ENCODE measurements at regions not wholly inside any gene's neighbourhood (a gene's known extent, or its start where the extent isn't known, plus 50 kb on each side); places are given as distances from the start of the nearest gene placed in this dataset.
"Not testable (repeated sequence)": the region's sequence is repeated elsewhere in the genome, so short reads cannot be mapped to it uniquely, and the experiment has no call there.

DNA sequence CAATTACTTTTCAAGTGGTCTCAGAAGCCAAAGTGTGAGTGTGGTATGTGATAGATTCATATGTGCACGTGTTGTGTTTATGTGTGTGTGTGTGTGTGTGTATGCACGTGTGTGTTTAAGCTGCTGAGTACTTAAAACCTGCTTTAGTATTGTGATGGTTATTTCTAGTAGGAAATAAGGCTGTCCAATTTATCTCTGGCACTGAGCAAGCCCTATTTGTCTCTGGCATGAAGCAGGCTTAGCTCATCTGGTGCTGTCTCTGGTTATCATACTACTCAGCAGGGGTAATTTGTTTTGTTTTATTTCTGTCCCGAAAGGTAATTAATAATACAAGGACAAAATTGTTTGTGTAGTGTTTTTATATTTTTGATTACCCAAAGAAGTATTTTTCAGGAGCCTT, 333.7 kb downstream of the FAT3 start:
- H3K27ac Mint-ChIP-seq = no peak overlapping the region
- no peaks in the 10 kb centered on the region for H3K36me3 Mint-ChIP-seq
- H3K4me3 Mint-ChIP-seq = no peak overlapping the region
- no peaks in the 10 kb centered on the region for H3K27me3 Mint-ChIP-seq
- H3K4me1 Mint-ChIP-seq = no peaks in the 10 kb centered on the region
- no peaks in the 10 kb centered on the region for H3K9me3 Mint-ChIP-seq

DNA sequence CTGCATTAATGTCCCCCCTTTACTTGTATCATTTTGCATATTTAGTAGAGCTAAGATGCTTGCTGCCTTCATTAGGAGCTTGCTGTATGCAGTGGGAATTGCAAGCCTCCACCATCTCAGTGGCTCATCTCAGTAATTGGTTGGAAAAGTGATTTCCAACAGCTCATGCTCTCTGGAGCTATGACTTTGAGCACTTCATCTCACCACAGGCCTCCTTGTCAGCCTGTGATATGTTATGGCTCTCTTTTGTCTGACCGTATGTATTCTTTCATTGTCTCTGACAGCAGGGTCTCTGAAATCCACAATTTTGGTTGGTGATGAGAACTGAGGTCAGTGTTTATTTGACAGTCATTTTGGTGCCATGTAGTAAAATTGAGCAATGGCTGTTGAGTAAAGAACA, 345.1 kb downstream of the FAT3 start:
- Mint-ChIP-seq H3K4me1 (no peaks in the 10 kb centered on the region), H3K27ac (peak overlapping the region in 1 of 3 donors; percentile 67), H3K36me3 (no peaks in the 10 kb centered on the region), H3K4me3 (no peak overlapping the region), H3K27me3 (no peaks in the 10 kb centered on the region), H3K9me3 (peaks cover 0 to 2% (median 0%) of the 10 kb centered on the region in 3 donors)

GRCh38 chr11:92572559-92572958, 347.9 kb downstream of the FAT3 start:
- Mint-ChIP-seq H3K9me3 (peaks cover 0 to 2% (median 0%) of the 10 kb centered on the region in 3 donors), H3K36me3 (no peaks in the 10 kb centered on the region)

GRCh38 chr11:92576315-92576714, 351.7 kb downstream of the FAT3 start:
- Mint-ChIP-seq H3K27me3 (no peaks in the 10 kb centered on the region), H3K4me1 (no peaks in the 10 kb centered on the region), H3K27ac (no peak overlapping the region), H3K4me3 (no peak overlapping the region), H3K36me3 (no peaks in the 10 kb centered on the region), H3K9me3 (peaks cover under 1 to 2% (median 2%) of the 10 kb centered on the region in 3 donors)

More at GRCh38 chr11:92572559-92572958, 347.9 kb downstream of the FAT3 start:
- Mint-ChIP-seq H3K4me3 (no peak overlapping the region), H3K27ac (no peak overlapping the region), H3K4me1 (no peaks in the 10 kb centered on the region), H3K27me3 (no peaks in the 10 kb centered on the region)

DNA sequence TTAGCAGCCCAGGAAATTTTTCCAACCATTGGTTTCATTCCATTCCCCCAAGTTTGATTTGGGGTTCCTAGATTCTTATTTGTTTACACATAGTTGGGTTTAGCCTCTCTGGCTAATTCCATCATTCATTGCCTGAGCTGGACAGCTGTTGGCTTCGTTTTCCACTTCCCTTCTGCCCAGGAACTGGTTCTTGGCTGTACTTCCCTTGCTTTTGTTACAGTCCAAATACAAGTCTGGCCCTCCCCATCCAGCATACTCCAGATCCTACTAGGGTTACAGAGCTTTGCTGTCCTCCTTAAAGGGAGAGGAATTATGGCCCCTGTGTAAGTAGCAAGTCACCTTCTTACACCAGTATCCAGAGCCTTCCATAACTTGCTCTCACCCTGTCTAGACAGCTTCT, 356.3 kb downstream of the FAT3 start:
- H3K27me3 Mint-ChIP-seq = no peaks in the 10 kb centered on the region
- H3K9me3 Mint-ChIP-seq = peaks cover 3 to 6% (median 4%) of the 10 kb centered on the region in 3 donors
- H3K36me3 Mint-ChIP-seq = no peaks in the 10 kb centered on the region
- no peak overlapping the region for H3K4me3 Mint-ChIP-seq
- H3K4me1 Mint-ChIP-seq = no peaks in the 10 kb centered on the region
- no peak overlapping the region for H3K27ac Mint-ChIP-seq

DNA sequence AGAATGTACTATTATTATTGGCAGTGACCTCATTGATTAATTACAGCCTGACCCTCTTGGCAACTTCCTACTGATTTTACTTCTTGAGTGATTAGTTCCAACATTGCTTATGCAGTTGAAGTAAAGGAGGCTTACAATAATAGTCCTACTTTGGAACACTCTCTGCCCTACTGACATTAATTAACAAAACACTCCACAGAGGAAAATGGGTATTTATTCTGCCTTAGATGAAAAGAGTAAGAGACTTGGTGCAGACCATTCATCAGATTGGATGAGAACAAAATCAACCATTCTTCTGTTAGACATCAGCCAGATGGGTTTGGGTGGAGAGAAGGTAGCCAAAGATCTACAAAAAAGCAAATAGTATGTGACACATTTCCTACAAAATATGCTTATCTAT, 363.8 kb downstream of the FAT3 start:
- no peak overlapping the region for H3K27ac Mint-ChIP-seq
- H3K4me1 Mint-ChIP-seq = peaks cover 0 to 1% (median 0%) of the 10 kb centered on the region in 3 donors
- H3K27me3 Mint-ChIP-seq = no peaks in the 10 kb centered on the region
- peaks cover 0 to 6% (median 3%) of the 10 kb centered on the region in 3 donors for H3K9me3 Mint-ChIP-seq
- no peaks in the 10 kb centered on the region for H3K36me3 Mint-ChIP-seq
- H3K4me3 Mint-ChIP-seq = peak overlapping the region in 1 of 4 donors; percentile 12

DNA sequence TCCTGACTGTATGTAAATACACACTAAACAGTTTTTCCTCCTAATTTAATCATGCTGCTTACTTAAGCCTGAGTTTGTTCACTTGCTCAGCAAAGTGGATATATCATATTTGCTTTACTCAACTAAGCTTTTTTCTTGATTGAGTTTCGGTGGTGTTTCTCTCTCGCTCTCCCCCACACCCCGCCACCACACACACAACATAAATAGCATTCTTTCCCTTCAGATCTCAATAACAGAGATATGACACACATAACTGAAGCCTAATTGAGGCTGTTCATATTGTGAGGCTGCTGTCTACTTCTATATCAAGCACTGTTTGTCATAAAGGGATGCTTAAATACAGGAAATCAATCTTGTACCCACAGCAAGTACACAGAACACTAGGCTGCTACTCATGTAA, 364.9 kb downstream of the FAT3 start:
- Mint-ChIP-seq H3K36me3 (no peaks in the 10 kb centered on the region), H3K4me1 (peaks cover 0 to 1% (median 0%) of the 10 kb centered on the region in 3 donors), H3K27me3 (no peaks in the 10 kb centered on the region), H3K4me3 (no peak overlapping the region), H3K27ac (no peak overlapping the region), H3K9me3 (peaks cover 0 to 2% (median 0%) of the 10 kb centered on the region in 3 donors)

- H3K36me3 Mint-ChIP-seq = no peaks in the 10 kb centered on the region
- peaks cover 0 to 2% (median 0%) of the 10 kb centered on the region in 3 donors for H3K9me3 Mint-ChIP-seq
- H3K27me3 Mint-ChIP-seq = no peaks in the 10 kb centered on the region
- H3K4me1 Mint-ChIP-seq = peaks cover 0 to 1% (median 0%) of the 10 kb centered on the region in 3 donors
- H3K4me3 Mint-ChIP-seq = no peak overlapping the region
- no peak overlapping the region for H3K27ac Mint-ChIP-seq
Observed at GRCh38 chr11:92591521-92591920, 366.9 kb downstream of the FAT3 start.

- H3K27ac Mint-ChIP-seq = no peak overlapping the region
- peaks cover 2% of the 10 kb centered on the region for H3K36me3 Mint-ChIP-seq
- H3K9me3 Mint-ChIP-seq = no peaks in the 10 kb centered on the region
- H3K4me1 Mint-ChIP-seq = peaks cover 0 to 1% (median 0%) of the 10 kb centered on the region in 3 donors
- H3K27me3 Mint-ChIP-seq = no peaks in the 10 kb centered on the region
- H3K4me3 Mint-ChIP-seq = no peak overlapping the region
Observed at GRCh38 chr11:92594251-92594650, 369.6 kb downstream of the FAT3 start.

DNA sequence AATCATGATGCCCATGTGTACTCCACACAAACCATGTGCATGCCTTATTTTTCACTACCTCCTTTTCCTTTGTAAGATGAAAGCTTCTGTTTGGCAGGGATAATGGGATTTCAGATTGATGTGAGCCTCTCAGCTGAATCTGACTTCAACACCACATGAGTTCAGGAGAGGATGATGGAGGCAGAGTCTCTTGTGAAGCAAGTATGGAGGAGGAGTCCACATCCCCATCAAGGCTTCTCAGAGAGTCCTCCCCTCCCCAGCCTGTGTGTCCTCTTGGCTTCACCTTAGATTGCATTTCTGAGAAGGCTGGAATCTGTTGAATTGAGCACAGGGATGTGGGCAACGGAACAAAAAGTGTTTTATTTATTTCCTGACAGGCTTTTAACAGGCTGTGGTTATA, 370.4 kb downstream of the FAT3 start:
- no peak overlapping the region for H3K27ac Mint-ChIP-seq
- peaks cover 2% of the 10 kb centered on the region for H3K36me3 Mint-ChIP-seq
- no peaks in the 10 kb centered on the region for H3K27me3 Mint-ChIP-seq
- H3K9me3 Mint-ChIP-seq = no peaks in the 10 kb centered on the region
- no peak overlapping the region for H3K4me3 Mint-ChIP-seq
- H3K4me1 Mint-ChIP-seq = no peaks in the 10 kb centered on the region

- Mint-ChIP-seq H3K9me3 (peaks cover 0 to 4% (median 0%) of the 10 kb centered on the region in 3 donors), H3K27ac (no peak overlapping the region), H3K4me3 (no peak overlapping the region), H3K4me1 (no peaks in the 10 kb centered on the region), H3K36me3 (peaks cover 2% of the 10 kb centered on the region), H3K27me3 (no peaks in the 10 kb centered on the region)
Observed at GRCh38 chr11:92596596-92597317, 372.1 kb downstream of the FAT3 start.

DNA sequence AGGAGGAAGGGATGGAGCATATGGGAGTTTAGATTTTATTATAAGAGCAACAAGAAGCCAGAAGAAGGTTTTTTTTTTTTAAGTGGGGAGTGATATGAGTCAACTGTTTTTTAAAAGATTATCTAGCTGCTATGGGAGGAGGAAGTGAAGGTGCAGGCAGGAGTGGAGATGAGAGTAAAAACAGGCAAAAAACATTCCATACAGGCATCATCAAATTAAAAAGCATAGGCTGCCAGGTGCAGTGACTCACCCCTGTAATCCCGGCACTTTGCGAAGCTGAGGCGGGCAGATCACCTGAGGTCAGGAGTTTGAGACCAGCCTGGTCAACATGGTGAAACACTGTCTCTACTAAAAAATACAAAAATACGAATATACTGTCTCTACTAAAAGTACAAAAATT, 368.4 kb upstream of the MTNR1B start:
- H3K4me3 Mint-ChIP-seq = no peak overlapping the region
- H3K4me1 Mint-ChIP-seq = no peaks in the 10 kb centered on the region
- H3K36me3 Mint-ChIP-seq = peaks cover 2% of the 10 kb centered on the region
- peaks cover 0 to 4% (median 0%) of the 10 kb centered on the region in 3 donors for H3K9me3 Mint-ChIP-seq
- H3K27ac Mint-ChIP-seq = no peak overlapping the region
- H3K27me3 Mint-ChIP-seq = no peaks in the 10 kb centered on the region

GRCh38 chr11:92605667-92606066, 363.8 kb upstream of the MTNR1B start:
- Mint-ChIP-seq H3K9me3 (peaks cover 0 to 3% (median 2%) of the 10 kb centered on the region in 3 donors), H3K27ac (no peak overlapping the region), H3K36me3 (no peaks in the 10 kb centered on the region), H3K4me1 (no peaks in the 10 kb centered on the region), H3K27me3 (no peaks in the 10 kb centered on the region), H3K4me3 (no peak overlapping the region)

DNA sequence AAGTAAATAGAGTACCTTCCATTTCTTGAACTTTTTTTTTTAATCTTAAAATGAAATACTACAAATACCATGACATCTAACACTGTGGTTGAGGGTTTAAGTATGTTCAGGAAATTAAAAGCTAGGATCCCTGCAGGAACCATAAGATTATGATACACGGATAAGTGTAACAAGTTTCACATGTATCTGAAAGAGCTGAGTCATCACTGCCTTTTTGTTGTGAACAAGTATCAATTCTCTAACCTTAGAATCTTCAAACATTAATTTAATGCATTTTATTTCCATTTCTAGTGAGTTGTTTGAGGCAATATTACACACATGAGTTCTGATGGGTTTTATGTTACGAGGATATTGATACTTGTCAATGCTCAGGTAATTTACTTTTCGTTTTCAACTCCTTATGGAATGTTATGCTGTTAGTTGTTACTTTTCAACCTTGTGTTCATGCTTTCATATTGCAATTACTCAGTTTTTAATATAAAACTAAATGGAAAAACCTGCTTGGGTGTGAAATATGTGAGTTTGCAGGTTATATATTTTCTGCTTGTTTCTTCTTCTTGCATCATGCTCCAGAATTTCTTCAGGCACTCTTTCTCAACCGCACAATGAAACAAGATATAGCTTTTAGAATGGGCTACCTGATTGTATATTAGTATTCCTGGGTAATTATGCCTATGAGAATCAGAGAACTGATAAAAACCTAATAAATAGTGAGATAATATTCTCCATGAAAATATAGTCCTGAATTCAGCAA, 361.3 kb upstream of the MTNR1B start:
- Mint-ChIP-seq H3K36me3 (no peaks in the 10 kb centered on the region), H3K4me3 (no peak overlapping the region), H3K27me3 (no peaks in the 10 kb centered on the region), H3K4me1 (no peaks in the 10 kb centered on the region), H3K9me3 (peaks cover 0 to 3% (median 0%) of the 10 kb centered on the region in 3 donors), H3K27ac (no peak overlapping the region)

DNA sequence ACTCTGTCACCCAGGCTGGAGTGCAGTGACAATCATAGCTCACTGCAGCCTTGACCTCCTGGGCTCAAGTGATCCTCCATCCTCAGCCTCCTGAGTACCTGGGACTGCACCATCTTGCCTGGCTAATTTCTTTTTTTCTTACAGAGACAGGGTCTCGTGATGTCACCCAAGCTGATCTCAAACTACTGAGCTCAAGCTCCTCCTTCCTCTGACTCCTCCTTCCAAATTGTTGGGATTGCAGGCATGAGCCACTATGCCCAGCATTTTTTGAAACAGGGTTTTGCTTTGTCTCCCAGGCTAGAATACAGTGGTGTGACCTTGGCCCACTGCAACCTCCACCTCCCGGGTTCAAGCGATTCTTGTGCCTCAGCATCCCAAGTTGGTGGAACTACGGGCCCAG, 358.3 kb upstream of the MTNR1B start:
- H3K36me3 Mint-ChIP-seq = no peaks in the 10 kb centered on the region
- peaks cover 0 to 3% (median 0%) of the 10 kb centered on the region in 3 donors for H3K9me3 Mint-ChIP-seq
- no peak overlapping the region for H3K27ac Mint-ChIP-seq
- H3K4me3 Mint-ChIP-seq = no peak overlapping the region
- no peaks in the 10 kb centered on the region for H3K4me1 Mint-ChIP-seq
- H3K27me3 Mint-ChIP-seq = no peaks in the 10 kb centered on the region

GRCh38 chr11:92618020-92618419, 351.4 kb upstream of the MTNR1B start:
- not testable (repeated sequence) for H3K36me3 Mint-ChIP-seq, H3K4me1 Mint-ChIP-seq, H3K9me3 Mint-ChIP-seq, H3K27me3 Mint-ChIP-seq, H3K4me3 Mint-ChIP-seq, H3K27ac Mint-ChIP-seq
